GM12878 (cell line): ENCODE measurements at regions not wholly inside any gene's neighbourhood (a gene's known extent, or its start where the extent isn't known, plus 50 kb on each side); places are given as distances from the start of the nearest gene placed in this dataset.

Source experiments
- ATAC-seq: fragments of 200-7000 bp; cut with Tn5 transposase; 3 replicates; pipeline ENCODE4 v1.9.1; 2020; ENCODE audit warnings: mild to moderate bottlenecking, moderate library complexity
- BruUV-seq: library from RNA; stranded (reverse); fragments of 400-500 nt; replicated peaks from 2 replicates; lab custom pipeline; 2021; lab: Mats Ljungman, UMichigan
- CTCF ChIA-PET: fragments of 300-600 bp; sonication (Branson Sonifier 250); formaldehyde crosslinking; extraction: SDS; loops from one replicate; lab custom pipeline; 2021; ENCODE audit warnings: inconsistent platforms; lab: Yijun Ruan, JAX
- POLR2A ChIA-PET: fragments of 350-600 bp; formaldehyde crosslinking; extraction: SDS; loops from one replicate; lab custom pipeline; 2021; ENCODE audit warnings: inconsistent platforms; lab: Charles Lee
- RAD21 ChIA-PET: fragments of 300-600 bp; sonication (Branson Sonifier 250); formaldehyde crosslinking; loops from one replicate; lab custom pipeline; 2023; ENCODE audit warnings: antibody characterized with exemption; ENCODE audit not compliant: unreplicated experiment; lab: Charles Lee
- SMC1A ChIA-PET: fragments of 300-600 bp; sonication (Branson Sonifier 250); formaldehyde crosslinking; loops from one replicate; lab custom pipeline; 2023; ENCODE audit not compliant: unreplicated experiment, uncharacterized antibody; lab: Charles Lee
- DNase-seq: peaks from one replicate; pipeline ENCODE4 v3.0.0-alpha.2; 2011; ENCODE audit warnings: low read depth, low spot score
- FAIRE-seq: peaks from 3 replicates; lab custom pipeline; 2011; peaks lifted over from hg19 to GRCh38; lab: Jason Lieb, UNC
- H2AFZ ChIP-seq: 2 replicates; pipeline ENCODE4 v1.6.0; 2011; ENCODE audit warnings: low read depth, low read length, control low read depth; ENCODE audit not compliant: control insufficient read depth
- H3K27ac ChIP-seq: 2 replicates; pipeline ENCODE4 v1.5.1; 2011; ENCODE audit warnings: control low read depth; ENCODE audit not compliant: control insufficient read depth, insufficient read depth
- H3K27me3 ChIP-seq, 2 experiments: replicated peaks in 1 of 2; 2 replicates each; pipeline versions ENCODE4 v1.6.0 to v1.6.1; 2011; ENCODE audit warnings: low read length in 1 of 2; ENCODE audit not compliant: control insufficient read depth in 2 of 2, insufficient read depth in 2 of 2
- H3K36me3 ChIP-seq, 2 experiments: 2 replicates each; pipeline ENCODE4 v1.5.1; 2011; ENCODE audit warnings: low read length in 1 of 2; ENCODE audit not compliant: control insufficient read depth in 2 of 2, insufficient read depth in 2 of 2
- H3K4me1 ChIP-seq: 2 replicates; pipeline ENCODE4 v1.6.1; 2011; ENCODE audit warnings: mild to moderate bottlenecking, low read length, moderate library complexity, mixed read lengths; ENCODE audit not compliant: control insufficient read depth, insufficient read depth
- H3K4me2 ChIP-seq: 2 replicates; pipeline ENCODE4 v1.6.0; 2011; ENCODE audit warnings: control low read depth; ENCODE audit not compliant: control insufficient read depth, insufficient read depth
- H3K4me3 ChIP-seq: fragments of 200-600 bp; sonication (generic); 2 replicates; pipeline ENCODE4 v1.5.1; 2016
- H3K79me2 ChIP-seq: 2 replicates; pipeline ENCODE4 v1.6.0; 2011; ENCODE audit warnings: low read length; ENCODE audit not compliant: control insufficient read depth, insufficient read depth
- H3K9ac ChIP-seq: 2 replicates; pipeline ENCODE4 v1.8.0; 2011; ENCODE audit warnings: low read length, control low read depth, mixed read lengths; ENCODE audit not compliant: control insufficient read depth, insufficient read depth
- H3K9me3 ChIP-seq: replicated peaks from 3 replicates; pipeline ENCODE4 v1.5.1; 2011; ENCODE audit warnings: mild to moderate bottlenecking, low read length; ENCODE audit not compliant: control insufficient read depth, insufficient read depth
- H4K20me1 ChIP-seq: 2 replicates; pipeline ENCODE4 v1.6.0; 2011; ENCODE audit not compliant: control insufficient read depth, insufficient read depth
- BMI1 ChIP-seq: fragments of 450-650 bp; IDR thresholded peaks from 2 replicates; pipeline ENCODE4 v1.6.1; 2016; ENCODE audit warnings: mild to moderate bottlenecking, moderate library complexity, borderline replicate concordance
- CREB1 ChIP-seq: IDR thresholded peaks from 2 replicates; pipeline ENCODE4 v1.6.1; 2012; ENCODE audit warnings: low read depth, mild to moderate bottlenecking, inconsistent platforms
- DPF2 ChIP-seq: fragments of 450-650 bp; IDR thresholded peaks from 2 replicates; pipeline ENCODE4 v1.6.1; 2017; ENCODE audit warnings: mild to moderate bottlenecking
- FOXM1 ChIP-seq: IDR thresholded peaks from 2 replicates; pipeline ENCODE4 v1.6.1; 2012; ENCODE audit warnings: low read depth, mild to moderate bottlenecking, inconsistent platforms, low read length, moderate library complexity
- IKZF1 ChIP-seq: fragments of 450-650 bp; conservative IDR thresholded peaks from 2 replicates; pipeline ENCODE4 v1.6.1; 2017; ENCODE audit warnings: antibody characterized with exemption, mild to moderate bottlenecking
- IRF4 ChIP-seq: IDR thresholded peaks from 2 replicates; pipeline ENCODE4 v1.6.1; 2011; ENCODE audit warnings: low read depth, low read length
- NR2F1 ChIP-seq: fragments of 450-650 bp; conservative IDR thresholded peaks from 2 replicates; pipeline ENCODE4 v1.6.1; 2017; ENCODE audit warnings: mild to moderate bottlenecking
- NRF1 ChIP-seq: conservative IDR thresholded peaks from 2 replicates; pipeline ENCODE4 v1.6.1; 2011; ENCODE audit warnings: mild to moderate bottlenecking, low read depth, low read length, improper control_type of control experiment
- PAX5 ChIP-seq: IDR thresholded peaks from 2 replicates; pipeline ENCODE4 v1.6.1; 2011; ENCODE audit warnings: low read depth, low read length, borderline replicate concordance
- POU2F2 ChIP-seq: IDR thresholded peaks from 3 replicates; pipeline ENCODE4 v1.6.1; 2011; ENCODE audit warnings: low read depth, mild to moderate bottlenecking, low read length, borderline replicate concordance
- RAD21 ChIP-seq: IDR thresholded peaks from 2 replicates; pipeline ENCODE4 v1.6.1; 2011; ENCODE audit warnings: mild to moderate bottlenecking, low read depth, low read length, moderate library complexity; ENCODE audit not compliant: insufficient read depth
- REST ChIP-seq: IDR thresholded peaks from 2 replicates; pipeline ENCODE4 v1.6.1; 2012; ENCODE audit warnings: mild to moderate bottlenecking, low read depth, low read length
- SMC3 ChIP-seq: IDR thresholded peaks from 2 replicates; pipeline ENCODE4 v1.6.1; 2011; ENCODE audit warnings: low read length, improper control_type of control experiment, borderline replicate concordance
- STAT1 ChIP-seq: fragments of 450-650 bp; conservative IDR thresholded peaks from 2 replicates; pipeline ENCODE4 v1.6.1; 2014; ENCODE audit warnings: antibody characterized with exemption, mild to moderate bottlenecking
- SUPT20H ChIP-seq: IDR thresholded peaks from 2 replicates; pipeline ENCODE4 v1.6.1; 2011; ENCODE audit warnings: low read depth, mild to moderate bottlenecking, low read length, moderate library complexity, borderline replicate concordance; ENCODE audit not compliant: control insufficient read depth
- TARDBP ChIP-seq: IDR thresholded peaks from 2 replicates; pipeline ENCODE4 v1.6.1; 2016; ENCODE audit warnings: borderline replicate concordance
- WGBS: methylation state at CpG from one replicate; pipeline ENCODE4 v1.1.6; 2016; ENCODE audit warnings: low lambda C conversion rate; ENCODE audit not compliant: insufficient replicate concordance, insufficient coverage; ENCODE audit errors: missing lambda C conversion rate; 5-methylcytosine and 5-hydroxymethylcytosine counted together
- in situ Hi-C: fragments of 300-500 bp; cut with MboI; formaldehyde crosslinking; loops from 9 replicates; pipeline ENCODE4 v1.14.3; 2018; ENCODE audit warnings: mixed read lengths
- intact Hi-C: fragments of 100-400 bp; cut with micrococcal nuclease; formaldehyde crosslinking; loops from one replicate; pipeline ENCODE4 v1.14.2; 2022; ENCODE audit not compliant: unreplicated experiment
- TF ChIP-seq, protein P1 (sequence below): fragments of 150-350 bp; IDR thresholded peaks from 2 replicates; pipeline ENCODE4 v1.6.1; 2014; ENCODE audit warnings: mild to moderate bottlenecking, low read depth, low read length
- TF ChIP-seq, protein P2 (sequence below): fragments of 450-650 bp; IDR thresholded peaks from 2 replicates; pipeline ENCODE4 v1.6.1; 2017; ENCODE audit warnings: low read depth, mild to moderate bottlenecking, moderate library complexity

DNA sequence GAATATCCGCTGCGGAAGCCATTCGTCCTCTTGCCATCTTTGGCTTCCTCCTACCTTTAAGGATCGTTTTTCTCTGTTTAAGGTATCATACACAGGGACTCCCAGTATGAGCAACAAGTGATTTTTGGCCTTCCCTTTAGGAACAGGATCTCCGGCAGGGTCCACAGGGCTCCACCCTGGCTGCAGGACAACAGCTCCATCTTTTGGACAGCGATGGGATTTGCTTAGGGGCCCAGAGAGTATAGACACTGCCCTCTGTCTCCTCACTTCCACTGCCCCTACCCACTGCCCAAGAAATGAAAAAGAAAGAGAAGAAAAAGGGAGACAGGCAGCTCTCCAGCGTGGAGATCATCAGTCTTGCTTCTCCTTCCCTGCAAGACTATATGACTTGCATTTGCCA, 224.5 kb downstream of the UXS1 start:
- intact Hi-C loops, result loop anchor here (5.0 kb wide), 1 partner anchor 222 kb away; no protein-coding TSS in a partner anchor
- no peak overlapping the region for H3K4me3 ChIP-seq
- TF ChIP-seq BMI1 (no peak), SUPT20H (no peak), CREB1 (no peak), IRF4 (no peak), FOXM1 (no peak), SMC3 (peak; percentile 27; the same call in 1 of the 2 replicates), PAX5 (no peak), IKZF1 (no peak), TARDBP (no peak), RAD21 (peak; percentile 58), POU2F2 (no peak), NR2F1 (no peak), REST (no peak), NRF1 (no peak), DPF2 (no peak), STAT1 (no peak)
- TF ChIP-seq, protein P1, sequence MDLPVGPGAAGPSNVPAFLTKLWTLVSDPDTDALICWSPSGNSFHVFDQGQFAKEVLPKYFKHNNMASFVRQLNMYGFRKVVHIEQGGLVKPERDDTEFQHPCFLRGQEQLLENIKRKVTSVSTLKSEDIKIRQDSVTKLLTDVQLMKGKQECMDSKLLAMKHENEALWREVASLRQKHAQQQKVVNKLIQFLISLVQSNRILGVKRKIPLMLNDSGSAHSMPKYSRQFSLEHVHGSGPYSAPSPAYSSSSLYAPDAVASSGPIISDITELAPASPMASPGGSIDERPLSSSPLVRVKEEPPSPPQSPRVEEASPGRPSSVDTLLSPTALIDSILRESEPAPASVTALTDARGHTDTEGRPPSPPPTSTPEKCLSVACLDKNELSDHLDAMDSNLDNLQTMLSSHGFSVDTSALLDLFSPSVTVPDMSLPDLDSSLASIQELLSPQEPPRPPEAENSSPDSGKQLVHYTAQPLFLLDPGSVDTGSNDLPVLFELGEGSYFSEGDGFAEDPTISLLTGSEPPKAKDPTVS, result no peak
- TF ChIP-seq, protein P2, sequence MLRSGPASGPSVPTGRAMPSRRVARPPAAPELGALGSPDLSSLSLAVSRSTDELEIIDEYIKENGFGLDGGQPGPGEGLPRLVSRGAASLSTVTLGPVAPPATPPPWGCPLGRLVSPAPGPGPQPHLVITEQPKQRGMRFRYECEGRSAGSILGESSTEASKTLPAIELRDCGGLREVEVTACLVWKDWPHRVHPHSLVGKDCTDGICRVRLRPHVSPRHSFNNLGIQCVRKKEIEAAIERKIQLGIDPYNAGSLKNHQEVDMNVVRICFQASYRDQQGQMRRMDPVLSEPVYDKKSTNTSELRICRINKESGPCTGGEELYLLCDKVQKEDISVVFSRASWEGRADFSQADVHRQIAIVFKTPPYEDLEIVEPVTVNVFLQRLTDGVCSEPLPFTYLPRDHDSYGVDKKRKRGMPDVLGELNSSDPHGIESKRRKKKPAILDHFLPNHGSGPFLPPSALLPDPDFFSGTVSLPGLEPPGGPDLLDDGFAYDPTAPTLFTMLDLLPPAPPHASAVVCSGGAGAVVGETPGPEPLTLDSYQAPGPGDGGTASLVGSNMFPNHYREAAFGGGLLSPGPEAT, result no peak

More for the DNA sequence above, 224.5 kb downstream of the UXS1 start:
- H4K20me1 ChIP-seq, result no peaks in the 10 kb centered on the region
- no peak overlapping the region for H3K4me2 ChIP-seq
- ATAC-seq (peak; percentile 70), DNase-seq (no peak), FAIRE-seq (no peak)
- RAD21 ChIA-PET, result no interaction called here
- no peak overlapping the region for H3K27ac ChIP-seq
- CTCF ChIA-PET, result interaction anchor here (1.0 kb wide), 1 partner anchor 223 kb away, joined by 3 read pairs; no protein-coding TSS in a partner anchor
- no peak overlapping the region for H3K9ac ChIP-seq
- SMC1A ChIA-PET, result no interaction called here
- POLR2A ChIA-PET, result no interaction called here
- no peaks in the 10 kb centered on the region for H3K79me2 ChIP-seq
- whole genome bisulfite sequencing, result 62% methylated on average over 7 of the region's 7 CpGs
- no TSS peak for BruUV-seq
- H3K4me1 ChIP-seq, result no peaks in the 10 kb centered on the region
- H3K9me3 ChIP-seq, result no peaks in the 10 kb centered on the region; the same call in 2 of the 3 replicates
- H3K27me3 ChIP-seq, result no peaks in the 10 kb centered on the region; a peak in 1 of 4 replicates
- no peak overlapping the region for H2AFZ ChIP-seq
- in situ Hi-C loops, result no loop called here
- H3K36me3 ChIP-seq, result no peaks in the 10 kb centered on the region
